ENCODE measurements at regions not wholly inside any gene's neighbourhood (a gene's known extent, or its start where the extent isn't known, plus 50 kb on each side); places are given as distances from the start of the nearest gene placed in this dataset.
A peak's percentile ranks its signal among the peaks of the same experiment; 100 is the strongest.

GRCh38 chr6:12598919-12599318 lies 117.6 kb upstream of the PHACTR1 start:
- peaks cover 14% of the 10 kb centered on the region for H3F3A ChIP-seq (ENCODE audit: low read depth)
- TF ChIP-seq EZH2 (IDR thresholded peaks at IDR 0.05) (no peak), EZH2phosphoT487 (IDR thresholded peaks at IDR 0.05) (no peak)
- TF ChIP-seq, protein P1, sequence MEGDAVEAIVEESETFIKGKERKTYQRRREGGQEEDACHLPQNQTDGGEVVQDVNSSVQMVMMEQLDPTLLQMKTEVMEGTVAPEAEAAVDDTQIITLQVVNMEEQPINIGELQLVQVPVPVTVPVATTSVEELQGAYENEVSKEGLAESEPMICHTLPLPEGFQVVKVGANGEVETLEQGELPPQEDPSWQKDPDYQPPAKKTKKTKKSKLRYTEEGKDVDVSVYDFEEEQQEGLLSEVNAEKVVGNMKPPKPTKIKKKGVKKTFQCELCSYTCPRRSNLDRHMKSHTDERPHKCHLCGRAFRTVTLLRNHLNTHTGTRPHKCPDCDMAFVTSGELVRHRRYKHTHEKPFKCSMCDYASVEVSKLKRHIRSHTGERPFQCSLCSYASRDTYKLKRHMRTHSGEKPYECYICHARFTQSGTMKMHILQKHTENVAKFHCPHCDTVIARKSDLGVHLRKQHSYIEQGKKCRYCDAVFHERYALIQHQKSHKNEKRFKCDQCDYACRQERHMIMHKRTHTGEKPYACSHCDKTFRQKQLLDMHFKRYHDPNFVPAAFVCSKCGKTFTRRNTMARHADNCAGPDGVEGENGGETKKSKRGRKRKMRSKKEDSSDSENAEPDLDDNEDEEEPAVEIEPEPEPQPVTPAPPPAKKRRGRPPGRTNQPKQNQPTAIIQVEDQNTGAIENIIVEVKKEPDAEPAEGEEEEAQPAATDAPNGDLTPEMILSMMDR (IDR thresholded peaks at IDR 0.05): no peak
- no peak overlapping the region for H3K9ac ChIP-seq
- H3K9me3 ChIP-seq (ENCODE audit: low read depth): no peaks in the 10 kb centered on the region
- no peaks in the 10 kb centered on the region for H3K36me3 ChIP-seq
- H2AFZ ChIP-seq (replicated peaks): no peak overlapping the region
- H3K79me2 ChIP-seq (ENCODE audit: low read depth): no peaks in the 10 kb centered on the region
- Mint-ChIP-seq H3K27me3 (ENCODE audit: insufficient read depth, low read depth) (no peaks in the 10 kb centered on the region), H3K4me3 (no peak overlapping the region), H3K4me1 (peaks cover 13% of the 10 kb centered on the region), H3K27ac (no peak overlapping the region), H3K9me3 (no peaks in the 10 kb centered on the region), H3K36me3 (no peaks in the 10 kb centered on the region)
- peaks cover 21% of the 10 kb centered on the region for H3K4me1 ChIP-seq
- DNase-seq (ENCODE audit: low spot score): no peak
- no peak overlapping the region for H3K4me2 ChIP-seq
- H4K20me1 ChIP-seq (ENCODE audit: low read depth): no peaks in the 10 kb centered on the region
- no peak overlapping the region for H3K27ac ChIP-seq
- H3K4me3 ChIP-seq: no peak overlapping the region
- H3K27me3 ChIP-seq: no peaks in the 10 kb centered on the region

DNA sequence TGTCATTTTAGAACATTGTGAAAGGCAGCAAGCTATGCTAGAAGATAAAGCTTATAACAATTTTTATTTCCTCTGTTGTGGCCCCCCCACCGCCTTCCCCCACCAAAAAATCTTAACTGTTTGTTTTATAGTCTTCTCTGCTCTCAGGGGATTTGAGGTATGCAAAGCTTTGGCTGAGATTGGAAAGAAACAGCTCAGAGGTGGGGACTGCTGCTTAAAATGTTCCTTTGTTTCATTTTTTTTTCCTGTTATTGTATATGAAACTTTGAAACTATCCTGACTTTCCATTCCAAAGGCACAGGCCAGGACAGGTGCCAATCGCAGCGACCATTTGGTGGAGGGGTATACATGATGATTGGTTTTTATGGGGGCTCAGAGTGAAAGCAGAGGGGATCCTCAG lies 114.7 kb upstream of the PHACTR1 start:
- H3K79me2 ChIP-seq (ENCODE audit: low read depth): no peaks in the 10 kb centered on the region
- H3K27ac ChIP-seq: no peak overlapping the region
- TF ChIP-seq EZH2phosphoT487 (IDR thresholded peaks at IDR 0.05) (no peak), EZH2 (IDR thresholded peaks at IDR 0.05) (no peak)
- TF ChIP-seq, protein P1 (IDR thresholded peaks at IDR 0.05): no peak
- Mint-ChIP-seq H3K9me3 (no peaks in the 10 kb centered on the region), H3K4me3 (no peak overlapping the region), H3K27me3 (ENCODE audit: insufficient read depth, low read depth) (no peaks in the 10 kb centered on the region), H3K4me1 (peaks cover 13% of the 10 kb centered on the region), H3K36me3 (no peaks in the 10 kb centered on the region), H3K27ac (no peak overlapping the region)
- no peak overlapping the region for H3K4me3 ChIP-seq
- no peaks in the 10 kb centered on the region for H3K9me3 ChIP-seq (ENCODE audit: low read depth)
- H3K4me2 ChIP-seq: peak overlapping the region; percentile 7
- H3K36me3 ChIP-seq: no peaks in the 10 kb centered on the region
- H3K9ac ChIP-seq: no peak overlapping the region
- peaks cover 21% of the 10 kb centered on the region for H3K4me1 ChIP-seq
- DNase-seq (ENCODE audit: low spot score): no peak
- peaks cover 14% of the 10 kb centered on the region for H3F3A ChIP-seq (ENCODE audit: low read depth)
- no peak overlapping the region for H2AFZ ChIP-seq (replicated peaks)
- H3K27me3 ChIP-seq: no peaks in the 10 kb centered on the region
- no peaks in the 10 kb centered on the region for H4K20me1 ChIP-seq (ENCODE audit: low read depth)

DNA sequence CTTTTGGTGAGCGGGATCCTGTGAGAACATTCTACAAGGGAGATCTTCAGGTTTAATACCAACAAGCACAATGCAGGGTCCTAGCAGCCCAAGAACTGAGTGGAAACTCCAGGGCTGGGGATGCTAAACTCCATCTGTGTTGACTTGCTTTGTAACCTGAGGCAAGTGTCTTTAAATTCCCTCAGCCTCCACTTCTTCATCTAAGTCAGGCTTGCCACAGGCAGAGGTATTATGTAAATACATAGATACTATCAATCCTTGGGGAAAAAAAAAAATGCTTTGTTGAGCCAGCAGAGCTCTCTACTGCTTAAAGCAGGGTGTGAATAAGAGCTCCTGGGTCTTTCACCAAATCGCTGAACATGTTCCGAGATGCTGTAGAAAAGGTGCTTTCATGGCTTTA lies 114.2 kb upstream of the PHACTR1 start:
- H3K4me1 Mint-ChIP-seq: peaks cover 13% of the 10 kb centered on the region
- H4K20me1 ChIP-seq (ENCODE audit: low read depth): no peaks in the 10 kb centered on the region
- peaks cover 21% of the 10 kb centered on the region for H3K4me1 ChIP-seq
- H3K27me3 ChIP-seq: no peaks in the 10 kb centered on the region
- no peaks in the 10 kb centered on the region for H3K27me3 Mint-ChIP-seq (ENCODE audit: insufficient read depth, low read depth)
- H3K4me2 ChIP-seq: peak overlapping the region; percentile 7
- no peak overlapping the region for H3K27ac ChIP-seq
- no peak overlapping the region for H3K9ac ChIP-seq
- no peaks in the 10 kb centered on the region for H3K9me3 ChIP-seq (ENCODE audit: low read depth)
- H2AFZ ChIP-seq (replicated peaks): no peak overlapping the region
- H3K4me3 Mint-ChIP-seq: no peak overlapping the region
- H3K36me3 ChIP-seq: no peaks in the 10 kb centered on the region
- no peak overlapping the region for H3K4me3 ChIP-seq
- TF ChIP-seq EZH2phosphoT487 (IDR thresholded peaks at IDR 0.05) (no peak), EZH2 (IDR thresholded peaks at IDR 0.05) (no peak)
- TF ChIP-seq, protein P1 (IDR thresholded peaks at IDR 0.05): no peak
- DNase-seq (ENCODE audit: low spot score): no peak
- H3K36me3 Mint-ChIP-seq: no peaks in the 10 kb centered on the region
- peaks cover 14% of the 10 kb centered on the region for H3F3A ChIP-seq (ENCODE audit: low read depth)
- H3K9me3 Mint-ChIP-seq: no peaks in the 10 kb centered on the region
- no peak overlapping the region for H3K27ac Mint-ChIP-seq
- no peaks in the 10 kb centered on the region for H3K79me2 ChIP-seq (ENCODE audit: low read depth)
